ENCODE measurements at regions not wholly inside any gene's neighbourhood (a gene's known extent, or its start where the extent isn't known, plus 50 kb on each side); places are given as distances from the start of the nearest gene placed in this dataset.

DNA sequence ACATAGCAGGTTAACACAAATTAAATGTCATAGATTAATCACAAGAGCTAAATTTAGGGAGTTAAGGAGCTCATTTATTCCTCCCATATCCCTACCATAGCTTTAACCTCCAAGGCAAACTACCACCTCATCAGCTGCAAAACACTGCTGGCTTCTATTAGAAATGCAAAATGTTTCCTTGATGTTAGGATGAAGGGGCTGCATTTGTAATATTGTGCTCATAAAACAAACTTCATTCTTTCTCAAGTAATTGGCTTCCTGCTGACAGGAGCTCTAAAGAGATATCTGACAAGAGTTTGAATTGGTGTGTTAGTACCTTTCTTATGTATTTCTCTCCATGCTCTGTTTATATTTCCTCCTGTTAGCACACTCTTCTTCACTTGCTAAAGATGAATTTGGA lies 152.1 kb downstream of the OLFM4 start:
- BruUV-seq (replicated peaks), result no TSS peak

GRCh38 chr13:53182724-53183123 lies 154.1 kb downstream of the OLFM4 start:
- intact Hi-C loops (cut with micrococcal nuclease; ENCODE audit: unreplicated experiment), result no loop called here

More for the DNA sequence above, 152.1 kb downstream of the OLFM4 start:
- no peaks in the 10 kb centered on the region for H3K36me3 ChIP-seq (ENCODE audit: control insufficient read depth, insufficient read depth, low read length)
- ChIA-PET CTCF (no interaction called here), POLR2A (no interaction called here)
- H3K4me3 ChIP-seq (ENCODE audit: low read depth in 2 of 2, low read length in 2 of 2), result no peak overlapping the region
- ATAC-seq (no peak), DNase-seq (ENCODE audit: low read depth, low spot score) (no peak)
- H3K4me1 ChIP-seq (ENCODE audit: control insufficient read depth, insufficient read depth, low read length), result no peaks in the 10 kb centered on the region
- H3K27me3 ChIP-seq (ENCODE audit: control insufficient read depth, insufficient read depth, low read length), result no peaks in the 10 kb centered on the region
- H3K9me3 ChIP-seq (ENCODE audit: control insufficient read depth, insufficient read depth, low read depth, low read length), result no peaks in the 10 kb centered on the region
- intact Hi-C loops (cut with micrococcal nuclease; ENCODE audit: unreplicated experiment) (no loop called here), in situ Hi-C loops (cut with HindIII; ENCODE audit: low pct_unique_long_range_greater_than_20kb, low sequenced_read_pairs) (no loop called here)
- TF ChIP-seq POLR2AphosphoS5 (IDR thresholded peaks at IDR 0.05; ENCODE audit: low read depth, low read length) (no peak), SIN3A (IDR thresholded peaks at IDR 0.05; ENCODE audit: borderline replicate concordance, insufficient read depth, low read depth, low read length) (no peak), CTCF (IDR thresholded peaks at IDR 0.05) (no peak), TCF7L2 (IDR thresholded peaks at IDR 0.05; ENCODE audit: low read depth, low read length) (no peak)
- TF ChIP-seq, protein P1, sequence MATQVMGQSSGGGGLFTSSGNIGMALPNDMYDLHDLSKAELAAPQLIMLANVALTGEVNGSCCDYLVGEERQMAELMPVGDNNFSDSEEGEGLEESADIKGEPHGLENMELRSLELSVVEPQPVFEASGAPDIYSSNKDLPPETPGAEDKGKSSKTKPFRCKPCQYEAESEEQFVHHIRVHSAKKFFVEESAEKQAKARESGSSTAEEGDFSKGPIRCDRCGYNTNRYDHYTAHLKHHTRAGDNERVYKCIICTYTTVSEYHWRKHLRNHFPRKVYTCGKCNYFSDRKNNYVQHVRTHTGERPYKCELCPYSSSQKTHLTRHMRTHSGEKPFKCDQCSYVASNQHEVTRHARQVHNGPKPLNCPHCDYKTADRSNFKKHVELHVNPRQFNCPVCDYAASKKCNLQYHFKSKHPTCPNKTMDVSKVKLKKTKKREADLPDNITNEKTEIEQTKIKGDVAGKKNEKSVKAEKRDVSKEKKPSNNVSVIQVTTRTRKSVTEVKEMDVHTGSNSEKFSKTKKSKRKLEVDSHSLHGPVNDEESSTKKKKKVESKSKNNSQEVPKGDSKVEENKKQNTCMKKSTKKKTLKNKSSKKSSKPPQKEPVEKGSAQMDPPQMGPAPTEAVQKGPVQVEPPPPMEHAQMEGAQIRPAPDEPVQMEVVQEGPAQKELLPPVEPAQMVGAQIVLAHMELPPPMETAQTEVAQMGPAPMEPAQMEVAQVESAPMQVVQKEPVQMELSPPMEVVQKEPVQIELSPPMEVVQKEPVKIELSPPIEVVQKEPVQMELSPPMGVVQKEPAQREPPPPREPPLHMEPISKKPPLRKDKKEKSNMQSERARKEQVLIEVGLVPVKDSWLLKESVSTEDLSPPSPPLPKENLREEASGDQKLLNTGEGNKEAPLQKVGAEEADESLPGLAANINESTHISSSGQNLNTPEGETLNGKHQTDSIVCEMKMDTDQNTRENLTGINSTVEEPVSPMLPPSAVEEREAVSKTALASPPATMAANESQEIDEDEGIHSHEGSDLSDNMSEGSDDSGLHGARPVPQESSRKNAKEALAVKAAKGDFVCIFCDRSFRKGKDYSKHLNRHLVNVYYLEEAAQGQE (IDR thresholded peaks at IDR 0.05; ENCODE audit: insufficient read depth in 1 of 2, low read depth in 2 of 2, low read length in 1 of 2), result no peak
- no peak overlapping the region for H3K27ac ChIP-seq (ENCODE audit: low read length)

More at GRCh38 chr13:53182724-53183123, 154.1 kb downstream of the OLFM4 start:
- no peak overlapping the region for H3K27ac ChIP-seq (ENCODE audit: low read length)
- CTCF ChIA-PET, result no interaction called here
- POLR2A ChIA-PET, result no interaction called here
- no peaks in the 10 kb centered on the region for H3K36me3 ChIP-seq (ENCODE audit: control insufficient read depth, insufficient read depth, low read length)
- ATAC-seq (no peak), DNase-seq (ENCODE audit: low read depth, low spot score) (no peak)
- no TSS peak for BruUV-seq (replicated peaks)
- no peaks in the 10 kb centered on the region for H3K4me1 ChIP-seq (ENCODE audit: control insufficient read depth, insufficient read depth, low read length)
- TF ChIP-seq, protein P1 (IDR thresholded peaks at IDR 0.05; ENCODE audit: insufficient read depth in 1 of 2, low read depth in 2 of 2, low read length in 1 of 2), result no peak
- TF ChIP-seq TCF7L2 (IDR thresholded peaks at IDR 0.05; ENCODE audit: low read depth, low read length), result no peak
- TF ChIP-seq SIN3A (IDR thresholded peaks at IDR 0.05; ENCODE audit: borderline replicate concordance, insufficient read depth, low read depth, low read length), result no peak
- no peak for TF ChIP-seq POLR2AphosphoS5 (IDR thresholded peaks at IDR 0.05; ENCODE audit: low read depth, low read length)
- no peak for TF ChIP-seq CTCF (IDR thresholded peaks at IDR 0.05)
- in situ Hi-C loops (cut with HindIII; ENCODE audit: low pct_unique_long_range_greater_than_20kb, low sequenced_read_pairs), result no loop called here
- H3K9me3 ChIP-seq (ENCODE audit: control insufficient read depth, insufficient read depth, low read depth, low read length), result no peaks in the 10 kb centered on the region
- no peaks in the 10 kb centered on the region for H3K27me3 ChIP-seq (ENCODE audit: control insufficient read depth, insufficient read depth, low read length)
- H3K4me3 ChIP-seq (ENCODE audit: low read depth in 2 of 2, low read length in 2 of 2), result no peak overlapping the region

Data from Panc1 (cell line).